Astrocyte of the spinal cord (primary cell): ENCODE measurements at regions not wholly inside any gene's neighbourhood (a gene's known extent, or its start where the extent isn't known, plus 50 kb on each side); places are given as distances from the start of the nearest gene placed in this dataset.
"Not testable (repeated sequence)": the region's sequence is repeated elsewhere in the genome, so short reads cannot be mapped to it uniquely, and the experiment has no call there.

ENCODE experiments used
- DNase-seq: peaks from one replicate; pipeline ENCODE4 v3.0.0; 2011; ENCODE audit warnings: low read depth, low spot score
- H3K4me3 ChIP-seq: 2 replicates; pipeline ENCODE4 v1.5.1; 2011; ENCODE audit warnings: low read depth, mild to moderate bottlenecking, low read length, moderate library complexity
- in situ Hi-C: cut with HindIII; loops from 2 replicates; pipeline ENCODE4 v1.10.0; 2017; ENCODE audit warnings: low sequenced_read_pairs
- TF ChIP-seq, protein P1 (sequence below): IDR thresholded peaks from 2 replicates; pipeline ENCODE4 v1.5.1; 2012; ENCODE audit warnings: low read depth, mild to moderate bottlenecking, low read length, inconsistent platforms

DNA sequence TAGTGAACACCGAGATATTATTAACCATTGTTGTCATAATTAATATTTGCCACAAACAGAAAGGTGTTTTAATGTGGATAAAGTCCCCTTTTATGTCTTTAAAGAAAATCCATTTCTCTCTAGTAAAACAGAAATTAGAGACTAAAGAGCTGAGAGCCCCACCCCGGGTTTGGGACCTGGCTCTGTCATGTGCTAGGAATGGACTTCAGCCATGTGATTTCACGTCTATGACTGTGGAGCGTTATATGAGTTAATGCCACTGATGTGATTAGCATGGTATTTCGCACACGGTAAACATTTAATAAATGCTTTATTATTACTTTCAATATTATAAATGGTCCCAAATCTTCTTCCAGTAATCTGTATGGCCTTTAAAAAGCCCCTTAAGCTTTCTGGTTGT lies 205.0 kb upstream of the NFIA start:
- TF ChIP-seq, protein P1, sequence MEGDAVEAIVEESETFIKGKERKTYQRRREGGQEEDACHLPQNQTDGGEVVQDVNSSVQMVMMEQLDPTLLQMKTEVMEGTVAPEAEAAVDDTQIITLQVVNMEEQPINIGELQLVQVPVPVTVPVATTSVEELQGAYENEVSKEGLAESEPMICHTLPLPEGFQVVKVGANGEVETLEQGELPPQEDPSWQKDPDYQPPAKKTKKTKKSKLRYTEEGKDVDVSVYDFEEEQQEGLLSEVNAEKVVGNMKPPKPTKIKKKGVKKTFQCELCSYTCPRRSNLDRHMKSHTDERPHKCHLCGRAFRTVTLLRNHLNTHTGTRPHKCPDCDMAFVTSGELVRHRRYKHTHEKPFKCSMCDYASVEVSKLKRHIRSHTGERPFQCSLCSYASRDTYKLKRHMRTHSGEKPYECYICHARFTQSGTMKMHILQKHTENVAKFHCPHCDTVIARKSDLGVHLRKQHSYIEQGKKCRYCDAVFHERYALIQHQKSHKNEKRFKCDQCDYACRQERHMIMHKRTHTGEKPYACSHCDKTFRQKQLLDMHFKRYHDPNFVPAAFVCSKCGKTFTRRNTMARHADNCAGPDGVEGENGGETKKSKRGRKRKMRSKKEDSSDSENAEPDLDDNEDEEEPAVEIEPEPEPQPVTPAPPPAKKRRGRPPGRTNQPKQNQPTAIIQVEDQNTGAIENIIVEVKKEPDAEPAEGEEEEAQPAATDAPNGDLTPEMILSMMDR = no peak
- no peak for DNase-seq
- no peak overlapping the region for H3K4me3 ChIP-seq
- in situ Hi-C loops = no loop called here

DNA sequence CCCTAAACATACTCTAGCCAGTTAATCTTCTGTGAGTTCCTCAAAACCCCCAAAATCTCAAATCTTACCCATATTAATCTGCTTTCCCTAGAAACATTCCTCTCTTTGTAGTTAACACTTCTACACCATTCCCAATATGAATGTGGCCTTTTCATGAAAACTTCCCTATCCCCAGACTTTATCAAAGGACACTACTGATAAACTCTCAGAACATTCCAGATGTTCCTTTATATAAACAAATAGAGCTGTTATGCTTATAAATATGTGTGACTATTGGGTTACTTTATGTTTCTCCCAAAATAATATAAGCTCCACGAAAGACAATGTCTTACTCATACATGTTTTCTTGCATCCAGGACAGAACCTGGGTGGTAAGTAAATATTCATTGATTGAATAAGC lies 205.4 kb upstream of the NFIA start:
- no peak for DNase-seq

DNA sequence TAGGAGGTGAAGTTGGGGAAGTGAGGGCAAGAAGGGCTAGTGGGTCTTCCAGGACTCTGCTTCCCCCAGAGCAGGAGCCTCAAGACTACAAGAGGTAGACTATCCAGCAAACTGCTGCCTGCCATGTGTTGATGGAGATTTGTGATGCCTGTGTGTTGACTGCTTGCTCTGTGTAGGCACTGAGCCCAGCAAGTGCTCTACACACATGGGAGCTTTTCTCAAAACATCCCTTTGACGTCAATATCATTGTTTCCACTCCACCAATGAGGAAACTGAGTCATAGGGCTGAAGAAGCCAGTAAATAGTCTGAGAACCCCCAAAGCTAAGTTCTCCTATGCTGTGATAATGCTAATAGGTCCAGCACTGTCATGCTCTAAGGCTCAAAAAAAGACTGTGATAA lies 207.2 kb upstream of the NFIA start:
- no peak for DNase-seq
- H3K4me3 ChIP-seq = no peak overlapping the region
- TF ChIP-seq, protein P1 = no peak
- in situ Hi-C loops = no loop called here

More for the DNA sequence above, 205.4 kb upstream of the NFIA start:
- in situ Hi-C loops = no loop called here
- H3K4me3 ChIP-seq = no peak overlapping the region
- TF ChIP-seq, protein P1 = no peak

DNA sequence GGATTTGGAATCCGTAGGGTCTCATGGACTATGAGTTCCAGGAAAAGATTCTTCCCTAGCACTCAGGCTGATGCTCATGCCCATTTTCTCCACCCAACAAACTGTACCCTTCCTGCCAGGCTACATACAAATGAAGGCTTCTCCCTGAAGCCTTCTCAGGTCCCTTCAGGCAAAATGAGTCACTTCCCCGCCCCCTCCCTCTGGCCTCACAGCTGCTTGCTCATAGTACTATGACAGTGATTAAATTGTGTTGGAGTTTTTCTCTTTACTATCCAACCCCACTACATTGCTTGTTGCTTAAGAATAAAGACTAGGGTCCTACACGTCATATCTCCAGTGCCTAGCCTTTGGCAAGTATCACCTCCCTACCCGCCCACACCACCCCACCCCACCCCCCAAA lies 207.6 kb upstream of the NFIA start:
- TF ChIP-seq, protein P1 = no peak
- DNase-seq = peak; percentile 70
- no peak overlapping the region for H3K4me3 ChIP-seq
- in situ Hi-C loops = no loop called here

DNA sequence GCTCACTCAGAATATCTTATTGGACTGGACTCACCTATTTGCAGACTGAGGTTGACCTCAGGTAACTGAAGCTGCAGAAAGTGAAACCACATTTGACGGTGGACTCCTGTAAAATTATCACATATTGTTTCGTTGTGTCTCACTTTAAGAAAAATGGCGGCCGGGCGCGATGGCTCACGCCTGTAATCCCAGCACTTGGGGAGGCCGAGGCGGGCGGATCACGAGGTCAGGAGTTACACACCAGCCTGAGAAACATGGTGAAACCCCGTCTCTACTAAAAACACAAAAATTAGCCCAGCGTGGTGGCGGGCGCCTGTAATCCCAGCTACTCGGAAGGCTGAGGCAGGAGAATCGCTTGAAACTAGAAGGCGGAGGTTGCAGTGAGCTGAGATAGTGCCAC lies 209.0 kb upstream of the NFIA start:
- in situ Hi-C loops, DNase-seq, H3K4me3 ChIP-seq: not testable (repeated sequence)

DNA sequence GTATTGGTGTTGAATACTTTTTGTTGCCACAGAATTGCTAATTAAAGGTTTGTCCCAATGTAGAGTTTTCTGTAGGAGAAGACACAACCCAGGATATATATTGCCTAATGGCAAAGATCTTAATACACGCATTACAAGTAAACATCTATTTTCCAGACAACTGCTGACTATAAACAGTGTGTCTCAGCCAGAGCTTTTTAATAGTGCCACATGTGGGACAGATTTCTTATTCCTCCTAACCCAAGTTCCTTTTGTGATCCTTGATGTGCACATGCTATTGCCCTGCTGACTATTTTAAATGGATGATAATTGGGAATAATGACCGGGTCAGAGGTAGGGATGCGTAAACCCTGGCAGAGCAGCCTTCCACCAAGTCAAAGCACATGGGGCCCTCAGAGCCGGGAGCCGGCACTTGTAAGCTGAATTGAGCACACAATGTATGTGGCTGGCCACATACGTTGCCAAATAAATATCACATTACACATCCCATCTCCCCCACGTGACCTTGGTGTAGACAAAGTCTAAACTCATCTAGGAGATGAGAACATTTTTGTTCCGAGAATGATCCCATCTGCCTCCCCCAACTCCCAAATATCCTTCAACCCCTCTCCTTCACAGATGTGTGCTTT lies 209.8 kb upstream of the NFIA start:
- DNase-seq = no peak
- no peak overlapping the region for H3K4me3 ChIP-seq
- in situ Hi-C loops = no loop called here
- TF ChIP-seq, protein P1 = no peak

DNA sequence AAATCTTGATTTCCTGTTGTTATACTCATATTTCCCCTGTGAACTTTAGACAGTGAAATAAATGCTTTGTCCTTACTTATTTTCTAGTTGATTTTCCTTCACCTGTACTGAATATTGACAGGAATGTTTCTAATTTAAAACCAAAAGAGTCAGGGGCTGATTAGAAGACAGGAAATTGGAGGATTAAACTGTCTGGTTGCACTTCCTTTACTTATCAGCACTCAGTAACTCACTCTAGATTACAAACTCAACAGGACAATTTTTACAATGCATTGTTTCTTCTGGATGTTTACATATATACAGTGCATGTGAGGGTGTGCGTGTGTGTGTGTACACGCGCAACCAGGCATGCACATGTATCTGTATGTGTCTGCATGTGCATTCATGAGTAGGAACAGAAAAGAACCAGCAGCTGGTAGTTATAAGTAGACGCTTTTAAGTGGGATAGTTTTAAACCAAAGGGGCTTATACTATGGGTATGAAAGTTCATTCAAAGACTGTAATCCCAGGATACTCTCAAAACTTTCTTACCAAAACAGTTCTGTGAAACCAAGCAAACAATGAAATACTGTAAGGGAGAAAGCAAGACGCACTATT lies 212.0 kb upstream of the NFIA start:
- TF ChIP-seq, protein P1 = no peak
- no peak for DNase-seq
- H3K4me3 ChIP-seq = no peak overlapping the region
- in situ Hi-C loops = no loop called here
